ENCODE measurements at regions not wholly inside any gene's neighbourhood (a gene's known extent, or its start where the extent isn't known, plus 50 kb on each side); places are given as distances from the start of the nearest gene placed in this dataset.
"Not testable (repeated sequence)": the region's sequence is repeated elsewhere in the genome, so short reads cannot be mapped to it uniquely, and the experiment has no call there.

- no peak for DNase-seq
Observed at GRCh38 chr20:29763821-29764511, 1493.5 kb upstream of the DEFB115 start.

GRCh38 chr20:29764922-29765610, 1492.4 kb upstream of the DEFB115 start:
- peak; percentile 24 to 49 for DNase-seq

- DNase-seq, result not testable (repeated sequence)
Observed at GRCh38 chr20:29778033-29778432, 1479.4 kb upstream of the DEFB115 start.

- not testable (repeated sequence) for DNase-seq
Observed at GRCh38 chr20:29781217-29781616, 1476.2 kb upstream of the DEFB115 start.

GRCh38 chr20:29781891-29782290, 1475.6 kb upstream of the DEFB115 start:
- not testable (repeated sequence) for DNase-seq

GRCh38 chr20:29787456-29787855, 1470.0 kb upstream of the DEFB115 start:
- DNase-seq, result not testable (repeated sequence)

GRCh38 chr20:29790510-29790909, 1467.0 kb upstream of the DEFB115 start:
- no peak for DNase-seq

GRCh38 chr20:29831508-29831907, 1426.0 kb upstream of the DEFB115 start:
- not testable (repeated sequence) for DNase-seq

GRCh38 chr20:29868014-29868413, 1389.5 kb upstream of the DEFB115 start:
- DNase-seq, result not testable (repeated sequence)

- not testable (repeated sequence) for DNase-seq
Observed at GRCh38 chr20:29868688-29869087, 1388.8 kb upstream of the DEFB115 start.

- not testable (repeated sequence) for DNase-seq
Observed at GRCh38 chr20:29871816-29872215, 1385.6 kb upstream of the DEFB115 start.

- peak in 1 of 2 experiments; percentile 23 for DNase-seq
Observed at GRCh38 chr20:29873946-29874345, 1383.5 kb upstream of the DEFB115 start.

GRCh38 chr20:29874476-29875202, 1382.8 kb upstream of the DEFB115 start:
- DNase-seq, result no peak

- not testable (repeated sequence) for DNase-seq
Observed at GRCh38 chr20:29875321-29876083, 1382.0 kb upstream of the DEFB115 start.

- DNase-seq, result not testable (repeated sequence)
Observed at GRCh38 chr20:29876084-29876910, 1381.2 kb upstream of the DEFB115 start.

GRCh38 chr20:29876911-29877285, 1380.6 kb upstream of the DEFB115 start:
- DNase-seq, result no peak

- not testable (repeated sequence) for DNase-seq
Observed at GRCh38 chr20:29877411-29878280, 1379.8 kb upstream of the DEFB115 start.

- DNase-seq, result no peak
Observed at GRCh38 chr20:29878281-29878741, 1379.2 kb upstream of the DEFB115 start.

- no peak for DNase-seq
Observed at GRCh38 chr20:29878777-29879442, 1378.6 kb upstream of the DEFB115 start.

- DNase-seq, result not testable (repeated sequence)
Observed at GRCh38 chr20:29881107-29881506, 1376.4 kb upstream of the DEFB115 start.
